IPS-18c (cell line): ENCODE measurements at regions not wholly inside any gene's neighbourhood (a gene's known extent, or its start where the extent isn't known, plus 50 kb on each side); places are given as distances from the start of the nearest gene placed in this dataset.
"Not testable (repeated sequence)": the region's sequence is repeated elsewhere in the genome, so short reads cannot be mapped to it uniquely, and the experiment has no call there.

ENCODE experiments used
- H3K4me3 ChIP-seq: 2 replicates; pipeline ENCODE4 v1.7.0; 2013; ENCODE audit warnings: low read depth, mild to moderate bottlenecking, low read length, moderate library complexity; ENCODE audit not compliant: insufficient read depth
- H3K9me3 ChIP-seq: one replicate; pipeline ENCODE4 v1.6.1; 2013; ENCODE audit warnings: mild to moderate bottlenecking, low read length, moderate library complexity; ENCODE audit not compliant: control insufficient read depth, insufficient read depth

DNA sequence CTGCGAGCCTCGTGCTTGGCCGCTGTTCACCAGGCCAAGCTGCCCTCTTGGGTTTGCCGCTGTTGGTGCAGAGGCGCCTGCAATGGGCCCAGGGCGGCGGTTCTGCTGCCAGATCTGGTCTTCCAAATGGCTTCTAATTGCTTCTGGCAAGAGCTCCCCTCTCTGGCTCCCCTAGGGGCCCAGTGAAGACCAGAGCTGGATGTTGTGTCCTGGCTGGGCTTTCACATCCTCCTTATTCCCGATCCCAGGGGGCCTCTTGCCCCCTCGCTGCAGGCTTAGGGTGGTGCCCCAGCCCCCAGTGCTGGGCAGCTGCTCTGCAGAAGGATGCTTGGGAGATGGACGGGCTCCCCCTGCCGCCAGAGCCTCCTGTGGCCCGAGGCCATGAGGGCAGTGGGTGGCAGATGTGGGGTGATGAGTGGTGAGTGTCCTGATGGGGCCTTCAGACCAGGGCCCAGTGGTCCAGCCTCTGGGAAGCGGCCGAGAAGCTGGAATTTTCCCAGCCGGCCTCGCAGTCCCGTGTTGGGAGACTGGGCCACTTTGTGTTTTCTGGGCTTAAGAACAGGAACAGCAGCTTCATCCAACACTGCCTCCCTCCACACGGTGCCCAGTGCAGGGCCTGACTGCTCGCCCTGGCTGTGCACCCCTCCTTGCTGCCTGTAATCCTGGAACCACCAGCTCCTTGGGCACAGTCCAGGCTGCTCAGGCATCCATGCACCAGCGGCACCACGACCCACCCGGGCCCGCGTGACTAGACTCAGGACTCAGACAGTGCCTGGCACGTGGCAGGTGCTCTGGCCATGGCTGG, 194.8 kb downstream of the LAT start:
- H3K9me3 ChIP-seq, H3K4me3 ChIP-seq: not testable (repeated sequence)

DNA sequence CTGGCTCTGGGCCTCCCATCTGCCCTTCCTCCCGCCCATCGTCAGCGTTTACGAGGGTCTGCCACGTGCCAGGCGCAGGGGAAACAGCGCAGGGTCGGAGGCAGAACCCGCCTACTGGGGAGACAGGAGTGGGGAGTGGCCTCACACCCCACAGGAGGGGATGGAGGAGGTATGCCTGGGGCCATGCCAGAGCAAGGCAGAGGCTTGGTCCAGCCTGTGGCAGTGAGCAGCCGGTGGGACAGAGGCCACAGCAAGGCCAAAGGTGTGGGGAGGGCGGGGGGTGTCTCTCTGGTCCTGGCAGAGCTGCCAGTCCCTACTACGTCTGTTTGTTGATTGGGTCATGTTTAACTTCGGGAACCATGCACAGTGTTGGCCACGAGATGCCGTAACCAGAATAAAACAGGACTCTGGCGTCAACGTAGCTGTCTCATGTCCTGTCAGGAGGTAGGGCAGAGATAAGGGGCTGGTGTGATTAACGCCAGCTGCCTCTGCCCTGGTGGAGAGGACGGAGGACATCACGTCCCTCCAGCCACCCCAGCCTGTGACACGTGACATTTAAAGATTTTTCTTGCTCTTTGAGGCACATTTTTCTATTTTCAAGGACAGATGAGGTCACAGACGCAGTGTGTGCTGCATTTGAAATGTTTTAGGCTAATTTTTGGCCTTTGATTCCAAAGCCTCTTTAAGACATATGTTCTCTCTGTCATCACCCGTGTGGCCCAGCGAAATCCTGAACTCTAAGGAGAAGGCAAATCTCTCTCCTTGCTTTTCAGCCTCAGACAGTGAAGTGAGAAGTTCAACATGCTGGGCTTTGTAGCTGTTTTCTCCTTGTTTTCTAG, 193.3 kb downstream of the LAT start:
- H3K9me3 ChIP-seq, H3K4me3 ChIP-seq: not testable (repeated sequence)

DNA sequence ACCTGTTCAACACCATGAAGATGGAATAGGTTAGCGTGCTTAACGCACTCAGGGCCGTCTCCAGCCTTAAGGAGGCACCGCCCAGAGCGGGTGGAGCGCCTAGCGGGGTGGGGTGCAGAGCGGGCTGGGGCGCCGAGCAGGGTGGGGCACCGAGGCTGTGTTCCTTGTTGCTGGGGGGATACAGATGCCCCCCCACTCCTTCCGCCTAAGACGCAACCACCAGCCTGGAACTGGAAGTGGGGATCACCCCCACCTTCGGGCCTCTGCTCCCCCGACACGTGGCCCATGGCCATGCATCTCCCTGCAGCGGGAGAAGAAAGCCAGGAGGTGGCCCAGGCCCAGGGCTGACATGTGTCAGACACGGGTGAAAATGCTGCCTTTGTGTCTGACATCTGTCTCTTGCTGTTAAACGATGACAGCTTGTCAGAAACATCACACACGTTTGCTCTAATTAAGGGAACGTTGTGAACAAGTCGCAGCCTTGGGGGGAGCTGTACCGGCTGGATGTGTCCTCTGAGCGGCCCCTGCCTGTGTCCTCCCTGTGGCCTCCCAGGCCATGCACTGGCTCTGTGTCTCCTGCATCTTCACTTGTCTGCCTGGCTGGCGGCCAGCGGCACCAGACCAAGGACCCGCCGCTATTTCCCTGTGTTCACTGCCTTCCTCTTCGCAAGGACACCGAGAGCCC, 192.5 kb downstream of the LAT start:
- H3K9me3 ChIP-seq, H3K4me3 ChIP-seq: not testable (repeated sequence)

- not testable (repeated sequence) for H3K4me3 ChIP-seq, H3K9me3 ChIP-seq
Observed at GRCh38 chr16:29176822-29177202, 192.0 kb downstream of the LAT start.

GRCh38 chr16:29176154-29176470, 191.3 kb downstream of the LAT start:
- not testable (repeated sequence) for H3K4me3 ChIP-seq, H3K9me3 ChIP-seq

- not testable (repeated sequence) for H3K4me3 ChIP-seq, H3K9me3 ChIP-seq
Observed at GRCh38 chr16:29175411-29176153, 190.7 kb downstream of the LAT start.

DNA sequence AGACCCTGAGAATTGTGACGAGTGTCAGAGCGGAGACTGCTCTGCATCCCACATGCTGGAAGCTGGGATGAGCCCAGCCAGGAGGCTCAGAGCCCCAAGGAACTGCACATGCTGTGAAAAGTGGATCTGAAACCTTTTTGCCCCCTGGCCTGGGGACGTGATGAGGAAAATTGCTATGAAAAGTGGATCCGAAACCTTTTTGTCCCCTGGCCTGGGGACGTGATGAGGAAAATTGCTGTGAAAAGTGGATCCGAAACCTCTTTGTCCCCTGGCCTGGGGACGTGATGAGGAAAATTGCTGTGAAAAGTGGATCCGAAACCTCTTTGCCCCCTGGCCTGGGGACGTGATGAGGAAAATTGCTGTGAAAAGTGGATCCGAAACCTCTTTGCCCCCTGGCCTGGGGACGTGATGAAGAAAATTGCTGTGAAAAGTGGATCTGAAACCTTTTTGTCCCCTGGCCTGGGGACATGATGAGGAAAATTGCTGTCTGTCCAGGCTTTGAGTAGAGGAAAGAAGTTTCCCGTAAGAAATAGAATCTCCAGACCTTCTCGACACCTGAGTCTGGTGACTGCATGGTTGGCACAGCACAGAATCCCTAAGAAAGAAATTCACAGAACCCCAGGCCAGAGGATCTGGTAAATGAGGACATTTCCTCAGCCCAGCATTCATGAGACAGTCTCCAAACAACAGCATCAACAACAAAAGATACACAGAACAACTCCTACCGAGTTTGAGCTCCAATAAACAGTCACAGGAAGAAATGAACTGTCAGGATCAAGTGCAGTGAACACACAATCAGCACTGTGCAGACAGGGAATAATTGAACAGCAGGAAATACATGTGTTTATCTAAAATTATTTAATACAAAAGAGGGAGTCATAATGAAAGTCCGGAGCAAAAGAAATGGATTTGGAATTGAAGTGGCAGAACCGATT, 188.8 kb downstream of the LAT start:
- H3K4me3 ChIP-seq, H3K9me3 ChIP-seq: not testable (repeated sequence)

DNA sequence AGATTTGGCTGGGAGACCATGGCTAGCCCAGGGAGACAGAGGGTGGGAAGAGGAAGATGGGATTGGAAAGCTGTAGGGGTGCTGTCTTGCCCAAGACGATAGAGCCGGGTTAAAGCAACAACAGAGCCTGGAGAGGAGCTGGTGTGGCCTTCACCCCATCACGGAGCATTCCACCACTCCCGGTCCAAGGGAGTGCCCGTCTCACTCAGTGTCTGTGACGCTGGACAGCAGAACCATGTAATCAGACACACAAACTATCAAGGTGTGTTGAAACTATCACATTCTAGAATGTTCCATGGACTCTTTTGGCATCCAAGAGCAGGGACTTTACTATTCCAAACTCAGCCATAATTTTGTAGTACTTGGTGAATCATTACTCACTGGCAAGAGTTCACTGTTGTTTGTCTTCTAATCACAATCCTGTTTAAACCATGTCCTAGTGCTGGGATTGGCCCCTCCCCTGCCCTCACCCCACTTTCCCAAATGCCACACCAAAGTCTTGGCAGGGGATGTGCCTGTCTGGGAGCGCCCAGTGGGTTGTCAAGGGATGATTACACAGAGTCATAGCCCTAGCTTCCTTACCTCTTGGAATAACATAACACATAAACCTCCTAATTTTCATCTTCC, 187.4 kb downstream of the LAT start:
- not testable (repeated sequence) for H3K4me3 ChIP-seq, H3K9me3 ChIP-seq

- not testable (repeated sequence) for H3K9me3 ChIP-seq
Observed at GRCh38 chr16:29171296-29171695, 186.4 kb downstream of the LAT start.

GRCh38 chr16:29170393-29171119, 185.7 kb downstream of the LAT start:
- H3K4me3 ChIP-seq, H3K9me3 ChIP-seq: not testable (repeated sequence)

More at GRCh38 chr16:29171296-29171695, 186.4 kb downstream of the LAT start:
- not testable (repeated sequence) for H3K4me3 ChIP-seq

DNA sequence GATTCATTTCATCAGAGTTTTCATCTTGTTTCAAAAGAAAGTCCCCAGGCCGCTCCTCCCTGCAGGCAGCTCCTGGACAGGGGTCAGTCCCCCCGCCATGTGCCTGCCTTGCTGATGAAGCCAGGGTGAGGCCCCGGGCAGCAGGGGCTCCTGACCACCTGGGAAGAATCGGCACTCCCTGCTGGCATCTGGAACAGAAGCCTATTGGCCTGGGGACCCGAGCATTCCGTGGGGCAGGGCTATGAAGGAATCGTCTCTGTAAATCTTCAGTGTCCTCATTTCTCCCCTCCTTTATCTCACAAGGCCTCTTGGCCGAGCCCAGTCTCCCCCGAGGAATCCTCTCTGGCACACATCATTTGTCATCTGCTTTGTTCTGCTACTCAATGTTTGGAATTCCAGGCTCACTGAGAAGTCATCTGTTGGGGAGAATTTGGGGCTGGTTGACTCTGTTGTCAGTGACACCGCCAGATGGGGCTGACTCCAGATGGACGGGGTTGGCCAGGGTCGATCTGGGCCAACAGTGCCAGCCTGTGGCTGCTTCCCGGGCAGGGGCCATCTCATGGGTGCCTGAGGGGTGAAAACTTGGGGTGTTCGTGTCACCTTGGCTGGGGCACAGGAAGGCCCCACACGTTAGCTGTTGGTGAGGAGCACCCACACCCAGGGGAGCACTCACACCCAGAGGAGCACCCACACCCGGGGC, 184.6 kb downstream of the LAT start:
- H3K4me3 ChIP-seq, H3K9me3 ChIP-seq: not testable (repeated sequence)

GRCh38 chr16:29168515-29169259, 183.8 kb downstream of the LAT start:
- not testable (repeated sequence) for H3K4me3 ChIP-seq, H3K9me3 ChIP-seq

- H3K4me3 ChIP-seq: not testable (repeated sequence)
Observed at GRCh38 chr16:29164442-29165089, 179.7 kb downstream of the LAT start.

GRCh38 chr16:29160171-29160570, 175.3 kb downstream of the LAT start:
- H3K9me3 ChIP-seq, H3K4me3 ChIP-seq: not testable (repeated sequence)

More at GRCh38 chr16:29164442-29165089, 179.7 kb downstream of the LAT start:
- H3K9me3 ChIP-seq: not testable (repeated sequence)
